ENCODE measurements at regions not wholly inside any gene's neighbourhood (a gene's known extent, or its start where the extent isn't known, plus 50 kb on each side); places are given as distances from the start of the nearest gene placed in this dataset.

DNA sequence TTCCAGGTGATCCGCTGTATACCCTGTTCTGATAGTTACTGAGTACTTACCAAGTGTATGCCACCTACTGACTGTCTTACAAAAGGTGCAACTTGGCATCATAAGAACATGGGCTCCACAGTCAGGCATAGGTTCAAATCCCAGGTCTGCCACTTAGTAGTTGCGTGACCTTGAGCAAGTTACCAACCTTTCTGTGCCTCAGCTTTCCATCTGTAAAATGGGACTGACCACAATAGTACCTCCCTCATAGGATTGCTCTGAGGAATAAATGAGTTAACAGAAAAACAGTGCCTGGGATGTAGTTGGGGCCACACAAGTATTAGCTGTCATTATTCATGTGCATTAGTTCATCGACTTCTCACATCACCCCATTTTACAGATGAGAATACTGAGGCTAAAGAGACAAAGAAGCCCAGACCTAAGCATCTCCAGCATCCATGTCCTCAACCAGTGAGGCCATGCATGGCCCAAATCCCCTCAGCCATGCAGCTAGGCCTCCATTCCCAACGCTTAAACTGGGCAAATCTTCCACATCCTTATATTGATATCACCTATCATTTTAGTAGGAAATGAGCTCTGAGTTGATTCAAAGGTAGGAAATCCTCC, 51.3 kb upstream of the UBE2L5 start:
- TF ChIP-seq, protein P1, sequence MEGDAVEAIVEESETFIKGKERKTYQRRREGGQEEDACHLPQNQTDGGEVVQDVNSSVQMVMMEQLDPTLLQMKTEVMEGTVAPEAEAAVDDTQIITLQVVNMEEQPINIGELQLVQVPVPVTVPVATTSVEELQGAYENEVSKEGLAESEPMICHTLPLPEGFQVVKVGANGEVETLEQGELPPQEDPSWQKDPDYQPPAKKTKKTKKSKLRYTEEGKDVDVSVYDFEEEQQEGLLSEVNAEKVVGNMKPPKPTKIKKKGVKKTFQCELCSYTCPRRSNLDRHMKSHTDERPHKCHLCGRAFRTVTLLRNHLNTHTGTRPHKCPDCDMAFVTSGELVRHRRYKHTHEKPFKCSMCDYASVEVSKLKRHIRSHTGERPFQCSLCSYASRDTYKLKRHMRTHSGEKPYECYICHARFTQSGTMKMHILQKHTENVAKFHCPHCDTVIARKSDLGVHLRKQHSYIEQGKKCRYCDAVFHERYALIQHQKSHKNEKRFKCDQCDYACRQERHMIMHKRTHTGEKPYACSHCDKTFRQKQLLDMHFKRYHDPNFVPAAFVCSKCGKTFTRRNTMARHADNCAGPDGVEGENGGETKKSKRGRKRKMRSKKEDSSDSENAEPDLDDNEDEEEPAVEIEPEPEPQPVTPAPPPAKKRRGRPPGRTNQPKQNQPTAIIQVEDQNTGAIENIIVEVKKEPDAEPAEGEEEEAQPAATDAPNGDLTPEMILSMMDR (IDR thresholded peaks at IDR 0.05) = no peak
- no peak for TF ChIP-seq POLR2A (IDR thresholded peaks at IDR 0.05)

Measured in lower leg skin (tissue), 3 donors.